Stimulated activated CD8-positive, alpha-beta memory T cell treated with anti-CD3 and anti-CD28 coated beads, Interleukin-15, amount 100 ng/mL, for 1 hour (primary cell): ENCODE measurements at regions not wholly inside any gene's neighbourhood (a gene's known extent, or its start where the extent isn't known, plus 50 kb on each side); places are given as distances from the start of the nearest gene placed in this dataset.

Experiments used
- DNase-seq: peaks from one replicate; pipeline ENCODE4 v3.0.0-alpha.2; 2020; ENCODE audit warnings: low read depth

- DNase-seq: no peak
Observed at GRCh38 chr19:30634131-30634830, 262.1 kb downstream of the ZNF536 start.

GRCh38 chr19:30631033-30631370 lies 258.8 kb downstream of the ZNF536 start:
- no peak for DNase-seq

GRCh38 chr19:30630289-30631032 lies 258.3 kb downstream of the ZNF536 start:
- DNase-seq: no peak

GRCh38 chr19:30629086-30629485 lies 256.9 kb downstream of the ZNF536 start:
- no peak for DNase-seq

GRCh38 chr19:30626626-30626966 lies 254.4 kb downstream of the ZNF536 start:
- DNase-seq: no peak

- DNase-seq: no peak
Observed at GRCh38 chr19:30625947-30626625, 253.9 kb downstream of the ZNF536 start.

GRCh38 chr19:30622276-30622675 lies 250.1 kb downstream of the ZNF536 start:
- no peak for DNase-seq

- no peak for DNase-seq
Observed at GRCh38 chr19:30621326-30621920, 249.2 kb downstream of the ZNF536 start.

GRCh38 chr19:30620354-30620753 lies 248.2 kb downstream of the ZNF536 start:
- DNase-seq: no peak

GRCh38 chr19:30609656-30610270 lies 237.6 kb downstream of the ZNF536 start:
- no peak for DNase-seq

- DNase-seq: no peak
Observed at GRCh38 chr19:30608471-30608870, 236.3 kb downstream of the ZNF536 start.
